ENCODE measurements at regions not wholly inside any gene's neighbourhood (a gene's known extent, or its start where the extent isn't known, plus 50 kb on each side); places are given as distances from the start of the nearest gene placed in this dataset.

DNA sequence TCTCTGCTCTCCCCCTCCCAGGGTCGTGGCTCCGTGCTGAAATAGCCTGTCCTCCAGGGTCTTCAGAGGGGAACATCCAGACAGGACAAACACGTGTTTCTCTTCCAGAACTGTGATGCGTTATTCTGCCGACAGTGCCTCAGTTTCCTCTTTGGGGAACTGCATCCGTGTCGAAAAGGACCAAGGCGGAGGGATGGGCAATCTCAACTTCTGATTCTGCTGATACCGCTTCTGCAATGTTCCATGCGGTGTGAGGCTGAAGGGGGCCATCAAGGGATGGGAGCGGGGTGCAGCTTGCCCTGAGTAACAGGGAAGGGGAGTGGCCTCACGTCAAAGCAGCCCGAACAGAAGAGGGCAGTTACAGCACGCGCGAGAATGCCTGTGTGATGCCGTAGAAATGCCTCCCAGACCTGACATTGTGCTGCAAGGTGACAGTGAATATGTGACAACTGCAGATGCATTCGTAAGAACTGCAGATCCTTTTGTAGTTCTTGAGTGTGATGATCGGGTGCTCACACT, 275.7 kb downstream of the SHQ1 start:
- H3K27ac ChIP-seq: no peak overlapping the region
- H3K9me3 ChIP-seq: no peaks in the 10 kb centered on the region
- TF ChIP-seq POLR2A (IDR thresholded peaks at IDR 0.05): no peak
- TF ChIP-seq, protein P1, sequence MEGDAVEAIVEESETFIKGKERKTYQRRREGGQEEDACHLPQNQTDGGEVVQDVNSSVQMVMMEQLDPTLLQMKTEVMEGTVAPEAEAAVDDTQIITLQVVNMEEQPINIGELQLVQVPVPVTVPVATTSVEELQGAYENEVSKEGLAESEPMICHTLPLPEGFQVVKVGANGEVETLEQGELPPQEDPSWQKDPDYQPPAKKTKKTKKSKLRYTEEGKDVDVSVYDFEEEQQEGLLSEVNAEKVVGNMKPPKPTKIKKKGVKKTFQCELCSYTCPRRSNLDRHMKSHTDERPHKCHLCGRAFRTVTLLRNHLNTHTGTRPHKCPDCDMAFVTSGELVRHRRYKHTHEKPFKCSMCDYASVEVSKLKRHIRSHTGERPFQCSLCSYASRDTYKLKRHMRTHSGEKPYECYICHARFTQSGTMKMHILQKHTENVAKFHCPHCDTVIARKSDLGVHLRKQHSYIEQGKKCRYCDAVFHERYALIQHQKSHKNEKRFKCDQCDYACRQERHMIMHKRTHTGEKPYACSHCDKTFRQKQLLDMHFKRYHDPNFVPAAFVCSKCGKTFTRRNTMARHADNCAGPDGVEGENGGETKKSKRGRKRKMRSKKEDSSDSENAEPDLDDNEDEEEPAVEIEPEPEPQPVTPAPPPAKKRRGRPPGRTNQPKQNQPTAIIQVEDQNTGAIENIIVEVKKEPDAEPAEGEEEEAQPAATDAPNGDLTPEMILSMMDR (IDR thresholded peaks at IDR 0.05 in 4 of 5, conservative IDR thresholded peaks at IDR 0.05 in 1 of 5): no peak
- no peak for ATAC-seq
- DNase-seq: no peak
- H3K4me1 ChIP-seq: no peaks in the 10 kb centered on the region
- no peak overlapping the region for H3K4me3 ChIP-seq
- no peaks in the 10 kb centered on the region for H3K36me3 ChIP-seq
- in situ Hi-C loops (cut with MboI; ENCODE audit: low sequenced_read_pairs in 4 of 4) (no loop called here), intact Hi-C loops (cut with DNase I; ENCODE audit: low total_unique reads) (no loop called here)
- H3K27me3 ChIP-seq: no peaks in the 10 kb centered on the region

DNA sequence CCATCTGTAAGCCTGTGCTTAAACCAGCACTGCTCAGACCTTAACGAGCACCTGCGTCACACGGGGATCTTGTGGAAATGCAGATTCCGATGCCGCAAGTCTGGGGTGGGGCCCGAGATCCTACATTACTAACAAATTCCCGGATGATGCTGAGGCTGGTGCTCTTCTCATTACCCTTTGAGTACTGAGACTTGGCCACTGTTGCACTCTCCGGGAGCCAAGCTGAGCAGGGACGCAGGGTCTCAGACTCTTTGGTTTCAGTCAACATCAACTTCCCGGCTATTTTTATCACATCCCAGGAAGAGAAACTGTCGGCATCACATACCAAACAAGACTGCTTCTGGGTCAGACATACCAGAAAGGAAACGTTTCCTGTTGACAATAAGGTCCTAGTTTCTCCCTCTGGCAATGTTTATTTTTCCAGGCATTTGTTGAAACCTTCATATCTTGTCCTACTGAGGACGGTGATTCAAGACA, 276.6 kb downstream of the SHQ1 start:
- no peak for ATAC-seq
- Histone ChIP-seq H3K27ac (no peak overlapping the region), H3K27me3 (no peaks in the 10 kb centered on the region), H3K4me1 (no peaks in the 10 kb centered on the region), H3K4me3 (no peak overlapping the region), H3K9me3 (no peaks in the 10 kb centered on the region), H3K36me3 (no peaks in the 10 kb centered on the region)
- intact Hi-C loops (cut with DNase I; ENCODE audit: low total_unique reads) (no loop called here), in situ Hi-C loops (cut with MboI; ENCODE audit: low sequenced_read_pairs in 4 of 4) (no loop called here)
- TF ChIP-seq, protein P1 (IDR thresholded peaks at IDR 0.05 in 4 of 5, conservative IDR thresholded peaks at IDR 0.05 in 1 of 5): no peak
- no peak for TF ChIP-seq POLR2A (IDR thresholded peaks at IDR 0.05)
- no peak for DNase-seq

DNA sequence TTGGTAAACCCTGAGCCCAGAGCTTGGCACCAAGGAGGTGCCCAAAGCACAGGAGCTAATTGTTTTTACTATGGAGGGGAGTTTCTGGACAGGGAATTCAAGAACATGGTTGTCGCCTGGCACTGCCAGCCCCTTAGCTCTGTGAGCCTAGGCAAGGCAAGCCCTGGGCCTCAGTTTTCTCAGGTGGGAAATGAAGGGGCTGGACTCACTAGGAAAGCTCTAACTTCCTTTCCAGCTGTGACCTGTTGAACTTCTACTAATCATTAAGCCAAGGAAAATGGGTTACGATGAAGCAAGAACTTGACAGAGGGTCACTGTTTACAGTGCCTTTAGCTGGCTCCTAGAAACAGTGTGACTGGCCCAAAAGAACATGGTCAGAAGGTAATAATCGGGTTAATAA, 277.2 kb downstream of the SHQ1 start:
- Histone ChIP-seq H3K4me3 (no peak overlapping the region), H3K27me3 (no peaks in the 10 kb centered on the region), H3K4me1 (no peaks in the 10 kb centered on the region), H3K27ac (no peak overlapping the region), H3K36me3 (no peaks in the 10 kb centered on the region), H3K9me3 (no peaks in the 10 kb centered on the region)
- ATAC-seq (no peak), DNase-seq (no peak)
- in situ Hi-C loops (cut with MboI; ENCODE audit: low sequenced_read_pairs in 4 of 4): no loop called here
- TF ChIP-seq, protein P1 (IDR thresholded peaks at IDR 0.05 in 4 of 5, conservative IDR thresholded peaks at IDR 0.05 in 1 of 5): no peak
- no peak for TF ChIP-seq POLR2A (IDR thresholded peaks at IDR 0.05)
- intact Hi-C loops (cut with DNase I; ENCODE audit: low total_unique reads): no loop called here

DNA sequence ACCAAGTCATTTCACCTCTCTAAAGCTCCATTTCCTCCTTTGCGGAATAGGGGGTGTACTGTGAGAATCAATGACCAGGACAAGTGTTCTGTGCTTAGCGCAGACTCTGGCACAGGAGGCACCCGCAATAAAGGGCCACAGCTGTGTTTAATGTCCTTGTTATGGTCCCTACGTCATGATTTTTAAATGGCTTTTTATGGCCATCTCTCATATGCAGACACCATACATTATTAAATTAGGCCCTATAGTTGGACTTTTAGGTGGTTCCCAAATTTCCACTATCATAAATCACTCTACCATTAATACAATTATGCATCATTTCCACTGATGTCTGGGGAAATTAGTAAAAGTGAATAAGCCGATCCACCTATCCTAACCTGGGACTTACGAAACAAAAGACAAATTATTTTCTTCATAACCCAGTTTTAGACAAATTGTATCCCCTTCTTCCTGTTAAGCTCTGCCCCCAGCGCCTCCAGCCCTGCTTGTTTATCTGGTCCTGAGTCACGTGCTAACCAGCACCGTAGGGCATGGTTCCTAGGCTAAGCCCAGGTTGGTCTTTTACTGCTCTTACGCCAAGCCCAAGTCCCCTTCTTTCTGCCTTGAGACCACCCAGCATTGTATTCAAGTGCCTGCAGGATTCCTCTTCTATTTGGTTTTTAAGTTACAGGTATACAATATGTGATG, 278.3 kb downstream of the SHQ1 start:
- Histone ChIP-seq H3K4me1 (no peaks in the 10 kb centered on the region), H3K4me3 (no peak overlapping the region), H3K9me3 (no peaks in the 10 kb centered on the region), H3K27ac (no peak overlapping the region), H3K36me3 (no peaks in the 10 kb centered on the region), H3K27me3 (no peaks in the 10 kb centered on the region)
- ATAC-seq: no peak
- in situ Hi-C loops (cut with MboI; ENCODE audit: low sequenced_read_pairs in 4 of 4) (no loop called here), intact Hi-C loops (cut with DNase I; ENCODE audit: low total_unique reads) (no loop called here)
- no peak for DNase-seq
- no peak for TF ChIP-seq POLR2A (IDR thresholded peaks at IDR 0.05)
- TF ChIP-seq, protein P1 (IDR thresholded peaks at IDR 0.05 in 4 of 5, conservative IDR thresholded peaks at IDR 0.05 in 1 of 5): no peak

Measured in gastrocnemius medialis (tissue), 4 donors.